ENCODE measurements at regions not wholly inside any gene's neighbourhood (a gene's known extent, or its start where the extent isn't known, plus 50 kb on each side); places are given as distances from the start of the nearest gene placed in this dataset.

DNA sequence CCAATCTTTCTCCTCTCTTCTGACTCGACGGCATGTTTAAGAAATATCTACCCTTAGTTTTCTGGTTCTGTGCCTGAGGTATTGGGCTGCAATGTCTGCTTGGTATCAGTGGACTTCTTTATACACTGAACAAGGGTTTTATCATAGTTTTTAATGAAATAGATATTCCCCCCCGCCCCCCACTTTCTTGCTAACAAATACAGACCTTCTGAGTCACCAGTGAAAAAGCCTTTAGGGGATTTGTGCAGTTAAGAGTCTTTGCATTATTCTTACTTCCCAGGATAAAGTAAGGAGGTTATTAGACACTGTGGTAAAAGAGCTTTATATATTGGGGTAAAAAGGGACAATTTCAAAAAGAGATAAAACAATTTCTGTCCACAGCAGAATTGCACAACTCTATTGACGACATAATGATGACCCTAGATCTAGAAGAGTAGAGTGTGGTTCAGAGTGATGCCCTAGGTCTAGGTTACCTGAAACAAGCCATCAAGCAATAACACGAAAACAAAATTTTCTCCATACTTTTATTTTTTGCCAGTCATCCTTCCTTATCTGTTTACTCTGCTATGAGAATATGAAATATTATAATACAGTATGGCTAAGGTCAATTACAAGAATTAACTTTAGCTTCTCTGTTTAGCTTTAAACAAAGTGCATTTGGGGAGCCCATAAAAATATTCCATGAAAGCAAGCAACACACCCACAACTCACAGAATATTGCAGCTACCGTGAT is 110.7 kb downstream of the PLK2 start:
- intact Hi-C loops (cut with DNase I) = no loop called here
- TF ChIP-seq CTCF (IDR thresholded peaks at IDR 0.05) = no peak
- Histone ChIP-seq H3K27ac (no peak overlapping the region), H3K36me3 (no peaks in the 10 kb centered on the region), H3K4me1 (no peaks in the 10 kb centered on the region), H3K4me3 (no peak overlapping the region), H3K9me3 (no peaks in the 10 kb centered on the region), H3K27me3 (no peaks in the 10 kb centered on the region)
- DNase-seq (ENCODE audit: low spot score in 2 of 2) = no peak

DNA sequence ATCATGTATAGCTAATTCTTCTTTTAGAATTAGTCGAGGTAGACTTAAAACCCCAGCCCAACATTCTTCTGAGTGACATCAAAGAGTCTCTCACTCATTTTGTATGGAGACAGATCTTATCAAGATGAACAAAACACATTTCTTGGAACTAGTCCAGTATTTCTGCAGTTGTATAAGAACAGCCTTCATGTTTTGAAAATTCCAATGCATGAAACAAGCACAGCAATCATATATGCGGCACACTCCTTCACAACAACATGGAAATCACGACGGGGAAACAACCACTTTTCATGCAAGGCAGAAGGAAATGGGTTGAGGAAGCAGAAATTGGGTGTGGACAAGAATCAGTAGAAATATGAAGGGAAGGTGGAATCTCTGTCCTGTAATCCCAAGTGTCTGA is 113.8 kb downstream of the PLK2 start:
- H3K4me1 ChIP-seq = no peaks in the 10 kb centered on the region

DNA sequence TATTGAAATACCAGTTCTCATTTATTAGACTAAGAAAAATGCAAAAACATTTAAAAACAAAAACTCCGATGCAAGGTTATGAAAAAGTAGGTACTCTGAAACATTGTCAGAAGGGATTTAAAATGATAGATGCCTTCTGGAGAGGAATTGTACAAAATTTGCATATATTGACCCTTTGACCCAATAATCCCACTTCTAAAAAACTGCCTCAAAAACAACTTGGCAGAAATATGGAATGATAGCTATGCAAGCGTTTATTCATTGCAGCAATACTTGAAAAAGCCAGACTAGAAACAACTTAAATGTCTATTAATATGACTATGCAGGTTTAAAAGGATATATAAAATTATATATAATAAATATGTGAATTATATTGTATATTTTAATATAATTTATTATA is 118.4 kb downstream of the PLK2 start:
- Histone ChIP-seq H3K27ac (no peak overlapping the region), H3K9me3 (peaks cover 4 to 5% of the 10 kb centered on the region in 2 donors), H3K36me3 (no peaks in the 10 kb centered on the region), H3K4me3 (no peak overlapping the region), H3K4me1 (no peaks in the 10 kb centered on the region), H3K27me3 (no peaks in the 10 kb centered on the region)
- no peak for TF ChIP-seq CTCF (IDR thresholded peaks at IDR 0.05)
- DNase-seq (ENCODE audit: low spot score in 2 of 2) = no peak
- intact Hi-C loops (cut with DNase I) = no loop called here

More for the DNA sequence above, 113.8 kb downstream of the PLK2 start:
- no peak for TF ChIP-seq CTCF (IDR thresholded peaks at IDR 0.05)
- Histone ChIP-seq H3K4me3 (no peak overlapping the region), H3K36me3 (no peaks in the 10 kb centered on the region), H3K27me3 (no peaks in the 10 kb centered on the region), H3K9me3 (no peaks in the 10 kb centered on the region), H3K27ac (no peak overlapping the region)
- DNase-seq (ENCODE audit: low spot score in 2 of 2) = no peak
- intact Hi-C loops (cut with DNase I) = no loop called here

GRCh38 chr5:58335518-58335917 is 124.4 kb downstream of the PLK2 start:
- Histone ChIP-seq H3K4me1 (no peaks in the 10 kb centered on the region), H3K27me3 (no peaks in the 10 kb centered on the region), H3K4me3 (no peak overlapping the region), H3K36me3 (no peaks in the 10 kb centered on the region), H3K9me3 (peaks cover 4 to 5% of the 10 kb centered on the region in 2 donors), H3K27ac (no peak overlapping the region)
- no peak for DNase-seq (ENCODE audit: low spot score in 2 of 2)
- TF ChIP-seq CTCF (IDR thresholded peaks at IDR 0.05) = no peak
- intact Hi-C loops (cut with DNase I) = no loop called here

- TF ChIP-seq CTCF (IDR thresholded peaks at IDR 0.05) = no peak
- DNase-seq (ENCODE audit: low spot score in 2 of 2) = no peak
- H3K27me3 ChIP-seq = no peaks in the 10 kb centered on the region
- intact Hi-C loops (cut with DNase I) = no loop called here
- H3K4me1 ChIP-seq = no peaks in the 10 kb centered on the region
- peaks cover 4 to 5% of the 10 kb centered on the region in 2 donors for H3K9me3 ChIP-seq
- H3K36me3 ChIP-seq = no peaks in the 10 kb centered on the region
- no peak overlapping the region for H3K4me3 ChIP-seq
- H3K27ac ChIP-seq = no peak overlapping the region
Measured at GRCh38 chr5:58334035-58334434, 125.9 kb downstream of the PLK2 start.

DNA sequence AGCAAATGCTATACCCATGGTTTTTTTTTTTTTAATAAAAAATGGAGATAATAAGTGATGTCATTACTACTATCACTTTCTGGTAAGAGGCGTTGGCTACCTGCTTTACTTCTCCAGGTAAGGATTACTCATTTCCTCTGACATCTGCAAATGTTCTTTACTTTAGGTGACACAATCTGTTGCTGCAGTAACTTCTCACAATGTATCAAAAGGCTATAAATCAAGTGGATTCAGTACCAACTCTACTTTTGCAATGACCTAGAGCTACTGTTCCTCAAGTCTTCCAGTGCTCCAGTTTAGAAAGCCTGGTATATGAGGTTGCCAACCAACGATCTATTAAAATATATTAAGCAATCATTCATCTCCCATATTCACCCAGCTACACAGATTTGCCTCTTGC is 129.1 kb downstream of the PLK2 start:
- no peaks in the 10 kb centered on the region for H3K36me3 ChIP-seq
- intact Hi-C loops (cut with DNase I) = no loop called here
- no peaks in the 10 kb centered on the region for H3K27me3 ChIP-seq
- H3K4me3 ChIP-seq = no peak overlapping the region
- H3K4me1 ChIP-seq = no peaks in the 10 kb centered on the region
- DNase-seq (ENCODE audit: low spot score in 2 of 2) = no peak
- no peaks in the 10 kb centered on the region for H3K9me3 ChIP-seq
- no peak overlapping the region for H3K27ac ChIP-seq
- TF ChIP-seq CTCF (IDR thresholded peaks at IDR 0.05) = no peak
